ENCODE measurements at regions not wholly inside any gene's neighbourhood (a gene's known extent, or its start where the extent isn't known, plus 50 kb on each side); places are given as distances from the start of the nearest gene placed in this dataset.

- Histone ChIP-seq H3K79me2 (ENCODE audit: insufficient read depth, low read length) (no peaks in the 10 kb centered on the region), H3K4me2 (ENCODE audit: low read depth, low read length, poor library complexity, severe bottlenecking) (no peak overlapping the region), H3K4me1 (ENCODE audit: insufficient read depth, low read length, poor library complexity, severe bottlenecking) (no peaks in the 10 kb centered on the region), H3K9me2 (replicated peaks; ENCODE audit: low read depth, low read length) (no peaks in the 10 kb centered on the region), H3F3A (ENCODE audit: low read depth) (no peaks in the 10 kb centered on the region), H3K36me3 (ENCODE audit: insufficient read depth, low read length) (no peaks in the 10 kb centered on the region), H3K9ac (ENCODE audit: low read depth, low read length, poor library complexity, severe bottlenecking) (no peak overlapping the region), H3K9me3 (ENCODE audit: insufficient read depth, low read depth, low read length) (no peaks in the 10 kb centered on the region), H3K4me3 (ENCODE audit: low read length, poor library complexity, severe bottlenecking) (no peak overlapping the region), H4K20me1 (ENCODE audit: insufficient read depth, low read length, poor library complexity, severe bottlenecking) (no peaks in the 10 kb centered on the region), H3K27me3 (ENCODE audit: insufficient read depth, low read length, poor library complexity, severe bottlenecking) (no peaks in the 10 kb centered on the region), H2AFZ (ENCODE audit: low read length) (no peak overlapping the region)
- no peak for TF ChIP-seq EZH2phosphoT487 (IDR thresholded peaks at IDR 0.05; ENCODE audit: borderline replicate concordance)
- no peak for TF ChIP-seq CTCF (conservative IDR thresholded peaks at IDR 0.05; ENCODE audit: low read length)
Observed at GRCh38 chr15:93214106-93214505, 125.1 kb upstream of the RGMA start.

GRCh38 chr15:93213281-93213680 is 124.3 kb upstream of the RGMA start:
- TF ChIP-seq EZH2phosphoT487 (IDR thresholded peaks at IDR 0.05; ENCODE audit: borderline replicate concordance) = no peak
- no peak for TF ChIP-seq CTCF (conservative IDR thresholded peaks at IDR 0.05; ENCODE audit: low read length)
- no peak overlapping the region for H3K4me2 ChIP-seq (ENCODE audit: low read depth, low read length, poor library complexity, severe bottlenecking)
- H3K9me3 ChIP-seq (ENCODE audit: insufficient read depth, low read depth, low read length) = no peaks in the 10 kb centered on the region
- no peaks in the 10 kb centered on the region for H3K79me2 ChIP-seq (ENCODE audit: insufficient read depth, low read length)
- no peaks in the 10 kb centered on the region for H3K36me3 ChIP-seq (ENCODE audit: insufficient read depth, low read length)
- H3K4me3 ChIP-seq (ENCODE audit: low read length, poor library complexity, severe bottlenecking) = no peak overlapping the region
- H4K20me1 ChIP-seq (ENCODE audit: insufficient read depth, low read length, poor library complexity, severe bottlenecking) = no peaks in the 10 kb centered on the region
- no peaks in the 10 kb centered on the region for H3F3A ChIP-seq (ENCODE audit: low read depth)
- H3K4me1 ChIP-seq (ENCODE audit: insufficient read depth, low read length, poor library complexity, severe bottlenecking) = no peaks in the 10 kb centered on the region
- no peaks in the 10 kb centered on the region for H3K9me2 ChIP-seq (replicated peaks; ENCODE audit: low read depth, low read length)
- no peaks in the 10 kb centered on the region for H3K27me3 ChIP-seq (ENCODE audit: insufficient read depth, low read length, poor library complexity, severe bottlenecking)
- H2AFZ ChIP-seq (ENCODE audit: low read length) = no peak overlapping the region
- H3K9ac ChIP-seq (ENCODE audit: low read depth, low read length, poor library complexity, severe bottlenecking) = no peak overlapping the region

DNA sequence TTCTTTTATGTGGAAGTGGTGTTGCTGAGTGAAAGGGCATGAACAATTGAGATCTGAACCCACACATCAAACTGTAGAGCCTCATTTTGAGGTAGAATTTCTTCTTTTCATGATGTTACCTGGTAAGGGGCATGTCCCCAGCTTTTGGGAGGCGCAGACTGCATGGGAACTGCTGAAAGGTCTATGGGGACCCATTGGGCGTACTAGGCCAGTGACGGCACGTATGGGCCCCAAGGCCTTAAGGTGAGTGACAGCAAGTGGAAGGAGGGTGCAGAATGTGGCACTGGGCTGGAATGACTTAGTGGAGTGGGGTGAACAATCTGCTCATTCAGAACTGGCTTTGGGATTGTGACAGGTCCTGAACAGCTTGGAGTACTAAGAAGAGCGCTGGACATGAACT is 123.6 kb upstream of the RGMA start:
- Histone ChIP-seq H3K4me1 (ENCODE audit: insufficient read depth, low read length, poor library complexity, severe bottlenecking) (no peaks in the 10 kb centered on the region), H3K4me2 (ENCODE audit: low read depth, low read length, poor library complexity, severe bottlenecking) (no peak overlapping the region), H3K9me2 (replicated peaks; ENCODE audit: low read depth, low read length) (no peaks in the 10 kb centered on the region), H3K4me3 (ENCODE audit: low read length, poor library complexity, severe bottlenecking) (no peak overlapping the region), H3F3A (ENCODE audit: low read depth) (no peaks in the 10 kb centered on the region), H4K20me1 (ENCODE audit: insufficient read depth, low read length, poor library complexity, severe bottlenecking) (no peaks in the 10 kb centered on the region), H3K79me2 (ENCODE audit: insufficient read depth, low read length) (no peaks in the 10 kb centered on the region), H3K36me3 (ENCODE audit: insufficient read depth, low read length) (no peaks in the 10 kb centered on the region), H3K9ac (ENCODE audit: low read depth, low read length, poor library complexity, severe bottlenecking) (no peak overlapping the region), H3K27me3 (ENCODE audit: insufficient read depth, low read length, poor library complexity, severe bottlenecking) (no peaks in the 10 kb centered on the region), H2AFZ (ENCODE audit: low read length) (no peak overlapping the region), H3K9me3 (ENCODE audit: insufficient read depth, low read depth, low read length) (no peaks in the 10 kb centered on the region)
- TF ChIP-seq EZH2phosphoT487 (IDR thresholded peaks at IDR 0.05; ENCODE audit: borderline replicate concordance) (no peak), CTCF (conservative IDR thresholded peaks at IDR 0.05; ENCODE audit: low read length) (no peak)

Data from Loucy (cell line).